Memory B cell (primary cell): ENCODE measurements at regions not wholly inside any gene's neighbourhood (a gene's known extent, or its start where the extent isn't known, plus 50 kb on each side); places are given as distances from the start of the nearest gene placed in this dataset.

Experiments used
- ATAC-seq: fragments of 150-1000 bp; cut with Tn5 transposase; 2 replicates; pipeline ENCODE4 v1.10.0; 2021; ENCODE audit warnings: low read depth, mild to moderate bottlenecking, moderate library complexity
- DNase-seq, 2 donors: peaks; one replicate each; pipeline ENCODE4 v3.0.0; 2022; ENCODE audit warnings: low spot score in 2 of 2
- H3K27ac Mint-ChIP-seq: one replicate; pipeline ENCODE4 v1.8.0; 2022; ENCODE audit warnings: mild to moderate bottlenecking, moderate library complexity, mixed read lengths
- H3K27me3 Mint-ChIP-seq: one replicate; pipeline ENCODE4 v1.8.0; 2022; ENCODE audit warnings: mixed read lengths
- H3K36me3 Mint-ChIP-seq: one replicate; pipeline ENCODE4 v1.8.0; 2022; ENCODE audit warnings: mild to moderate bottlenecking, mixed read lengths
- H3K4me1 Mint-ChIP-seq: one replicate; pipeline ENCODE4 v1.8.0; 2022; ENCODE audit warnings: mixed read lengths
- H3K4me3 Mint-ChIP-seq: one replicate; pipeline ENCODE4 v1.8.0; 2022; ENCODE audit warnings: mild to moderate bottlenecking, moderate library complexity, mixed read lengths
- H3K9me3 Mint-ChIP-seq: one replicate; pipeline ENCODE4 v1.8.0; 2022; ENCODE audit warnings: mixed read lengths

DNA sequence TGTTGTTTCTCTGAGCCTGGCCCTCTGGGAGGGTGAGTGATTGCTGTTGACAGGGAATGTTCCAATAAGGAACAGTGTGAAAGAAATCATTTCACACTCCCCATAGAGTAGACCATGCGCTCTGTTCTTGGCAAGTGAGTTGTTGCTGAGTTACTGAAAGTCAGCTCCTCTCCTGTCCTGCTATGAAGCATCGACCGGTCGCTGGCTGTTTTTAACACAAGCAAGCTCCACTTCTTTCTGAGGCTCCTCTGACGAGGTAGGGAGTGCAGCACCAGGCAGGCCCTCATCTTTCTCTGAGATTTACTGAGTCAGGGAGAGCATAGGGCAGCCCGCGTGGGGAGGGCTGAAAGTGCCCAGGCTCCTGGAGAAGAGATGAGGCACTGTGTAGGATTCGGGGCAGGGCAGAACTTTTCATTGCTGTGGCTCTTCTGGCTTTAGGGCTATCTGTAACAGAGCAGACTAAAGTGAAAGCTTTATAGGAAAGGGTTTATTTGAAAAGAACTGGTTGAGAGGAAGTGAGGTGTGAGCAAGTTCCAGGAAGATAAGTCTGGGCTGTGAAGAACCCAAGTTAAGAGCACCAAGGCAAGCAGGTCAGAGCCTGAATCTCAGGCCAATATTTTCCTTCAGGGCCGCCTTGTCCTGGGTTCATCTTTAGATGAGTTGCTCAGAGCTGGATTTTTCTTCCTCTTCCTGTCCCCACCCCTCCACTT, 332.2 kb downstream of the CCSER2 start:
- no peak for ATAC-seq
- Mint-ChIP-seq H3K27me3 (peaks cover 7% of the 10 kb centered on the region), H3K9me3 (peaks cover 1% of the 10 kb centered on the region), H3K4me1 (no peaks in the 10 kb centered on the region), H3K4me3 (no peak overlapping the region), H3K27ac (no peak overlapping the region), H3K36me3 (no peaks in the 10 kb centered on the region)
- no peak for DNase-seq

DNA sequence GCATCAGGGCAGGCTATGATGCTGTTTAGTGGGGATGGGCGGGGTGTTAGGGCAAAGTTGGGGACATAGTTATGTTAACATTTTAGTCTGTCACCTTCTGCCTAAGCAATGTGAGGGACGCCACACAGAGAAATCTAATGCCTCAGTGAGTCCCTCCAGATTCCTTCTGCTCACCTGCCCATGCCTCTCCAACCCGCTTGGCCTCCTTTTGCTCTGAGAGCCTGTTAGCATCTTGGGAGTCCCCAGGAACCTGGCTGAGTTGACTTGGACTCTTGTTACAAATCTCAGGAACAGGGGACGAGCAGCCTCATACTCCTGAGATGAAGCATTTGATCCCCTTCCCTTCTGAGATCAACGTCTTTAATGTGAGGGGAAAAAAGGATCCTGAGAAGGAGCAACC, 336.8 kb downstream of the CCSER2 start:
- DNase-seq (no peak), ATAC-seq (no peak)
- peaks cover under 1% of the 10 kb centered on the region for H3K27me3 Mint-ChIP-seq
- H3K36me3 Mint-ChIP-seq: no peaks in the 10 kb centered on the region
- H3K27ac Mint-ChIP-seq: no peak overlapping the region
- H3K4me3 Mint-ChIP-seq: no peak overlapping the region
- H3K9me3 Mint-ChIP-seq: no peaks in the 10 kb centered on the region
- H3K4me1 Mint-ChIP-seq: no peaks in the 10 kb centered on the region

DNA sequence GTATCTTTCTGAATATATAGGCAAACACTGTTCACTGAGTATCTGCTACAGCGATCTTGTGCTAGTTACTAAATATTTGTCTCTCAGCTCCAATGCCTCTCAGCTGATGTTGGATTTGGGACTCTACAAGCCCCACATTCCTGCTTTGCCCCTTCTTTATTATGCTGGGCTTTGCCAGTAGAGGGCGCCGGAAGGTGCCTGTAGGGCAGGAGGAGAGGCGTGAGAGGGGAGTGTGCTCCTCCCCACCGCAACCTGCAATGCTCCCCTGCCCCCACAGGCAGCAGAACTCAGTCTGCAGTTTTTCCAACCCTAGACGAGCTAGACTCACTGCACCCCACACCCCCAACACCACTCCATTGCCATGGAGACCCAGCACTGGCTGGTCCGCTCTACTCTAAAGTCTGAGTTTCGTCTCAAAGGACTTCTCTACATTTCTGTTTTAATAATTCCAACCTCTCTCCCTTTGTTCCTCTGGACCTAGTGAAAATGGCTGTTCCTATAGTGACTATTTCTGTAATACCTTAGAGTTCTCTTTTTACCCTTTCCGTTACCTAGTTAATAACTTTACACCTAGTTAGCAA, 337.6 kb downstream of the CCSER2 start:
- H3K4me3 Mint-ChIP-seq: no peak overlapping the region
- no peaks in the 10 kb centered on the region for H3K27me3 Mint-ChIP-seq
- no peaks in the 10 kb centered on the region for H3K4me1 Mint-ChIP-seq
- no peaks in the 10 kb centered on the region for H3K36me3 Mint-ChIP-seq
- no peak overlapping the region for H3K27ac Mint-ChIP-seq
- ATAC-seq: no peak
- DNase-seq: no peak
- H3K9me3 Mint-ChIP-seq: no peaks in the 10 kb centered on the region

DNA sequence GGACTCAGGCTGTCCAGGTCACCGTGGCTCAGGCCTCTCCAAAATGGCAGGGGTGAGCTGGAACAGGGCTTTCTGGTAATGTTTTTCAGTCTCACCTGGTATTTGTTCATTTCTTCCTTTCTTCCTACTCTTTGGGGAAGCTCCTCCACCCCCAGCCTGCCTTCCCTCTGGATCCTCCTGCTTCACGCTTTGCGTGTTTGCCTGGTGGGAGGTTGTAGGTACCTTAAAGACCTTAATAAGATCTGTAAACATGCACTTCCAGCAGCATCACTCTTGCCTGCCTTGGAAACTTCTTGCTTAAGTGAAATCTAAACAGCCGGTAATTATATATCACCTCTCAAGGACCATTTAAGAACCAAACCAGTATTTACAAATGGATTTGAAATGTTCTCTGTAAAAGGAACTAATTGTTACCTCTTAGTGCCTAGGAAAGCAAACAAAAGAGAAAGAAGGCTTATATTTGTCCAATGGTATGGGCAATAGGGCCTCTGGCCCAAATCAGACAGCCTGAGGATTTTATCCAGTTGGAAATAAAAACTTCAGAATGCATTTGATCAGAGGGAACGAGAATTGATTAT, 339.9 kb downstream of the CCSER2 start:
- ATAC-seq (no peak), DNase-seq (no peak)
- Mint-ChIP-seq H3K27me3 (no peaks in the 10 kb centered on the region), H3K27ac (no peak overlapping the region), H3K4me1 (peaks cover 2% of the 10 kb centered on the region), H3K36me3 (no peaks in the 10 kb centered on the region), H3K9me3 (no peaks in the 10 kb centered on the region), H3K4me3 (no peak overlapping the region)

DNA sequence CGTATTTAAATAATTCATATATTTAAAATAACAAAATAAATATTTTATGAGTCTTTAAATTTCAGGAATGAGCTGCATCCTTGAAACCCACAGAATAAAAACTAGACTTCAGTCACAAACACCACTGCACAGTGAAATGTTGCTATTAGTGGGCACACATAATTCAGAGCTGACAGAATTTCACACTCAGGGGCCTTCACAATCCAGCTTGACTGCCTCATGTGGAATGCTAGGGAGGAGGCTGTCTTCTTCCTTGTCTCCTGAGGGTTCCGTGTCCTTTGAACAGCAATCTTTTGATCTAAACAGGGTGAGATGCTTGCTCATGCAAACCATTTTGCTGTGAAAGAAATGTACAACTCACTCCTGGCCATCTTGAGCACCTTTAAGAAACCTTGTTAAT, 346.7 kb downstream of the CCSER2 start:
- no peaks in the 10 kb centered on the region for H3K36me3 Mint-ChIP-seq
- no peak overlapping the region for H3K4me3 Mint-ChIP-seq
- no peak overlapping the region for H3K27ac Mint-ChIP-seq
- H3K4me1 Mint-ChIP-seq: peaks cover 2% of the 10 kb centered on the region
- no peak for DNase-seq
- peaks cover 1% of the 10 kb centered on the region for H3K27me3 Mint-ChIP-seq
- no peaks in the 10 kb centered on the region for H3K9me3 Mint-ChIP-seq
- ATAC-seq: no peak

DNA sequence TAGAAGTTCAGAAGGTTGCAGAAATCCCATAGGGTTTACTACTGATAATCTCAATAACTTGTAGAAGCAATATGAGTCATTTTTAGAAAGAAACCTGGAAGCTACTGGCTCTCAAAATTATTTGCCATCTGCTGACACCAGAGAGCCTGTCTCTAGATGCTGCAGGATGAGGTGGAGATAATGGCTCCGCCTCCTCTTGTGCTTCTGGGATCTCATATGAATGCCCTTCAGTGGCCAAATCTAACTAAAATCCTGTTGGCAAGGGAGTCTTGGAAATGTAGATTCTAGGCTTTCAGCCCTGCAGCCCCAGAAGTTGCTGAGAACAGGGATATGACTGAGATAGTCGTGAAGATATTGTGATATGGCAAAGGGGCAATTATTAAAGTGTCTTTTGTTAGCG, 348.1 kb downstream of the CCSER2 start:
- H3K36me3 Mint-ChIP-seq: no peaks in the 10 kb centered on the region
- no peak for DNase-seq
- no peak for ATAC-seq
- peaks cover 2% of the 10 kb centered on the region for H3K4me1 Mint-ChIP-seq
- no peak overlapping the region for H3K4me3 Mint-ChIP-seq
- H3K9me3 Mint-ChIP-seq: no peaks in the 10 kb centered on the region
- no peak overlapping the region for H3K27ac Mint-ChIP-seq
- peaks cover 1% of the 10 kb centered on the region for H3K27me3 Mint-ChIP-seq

DNA sequence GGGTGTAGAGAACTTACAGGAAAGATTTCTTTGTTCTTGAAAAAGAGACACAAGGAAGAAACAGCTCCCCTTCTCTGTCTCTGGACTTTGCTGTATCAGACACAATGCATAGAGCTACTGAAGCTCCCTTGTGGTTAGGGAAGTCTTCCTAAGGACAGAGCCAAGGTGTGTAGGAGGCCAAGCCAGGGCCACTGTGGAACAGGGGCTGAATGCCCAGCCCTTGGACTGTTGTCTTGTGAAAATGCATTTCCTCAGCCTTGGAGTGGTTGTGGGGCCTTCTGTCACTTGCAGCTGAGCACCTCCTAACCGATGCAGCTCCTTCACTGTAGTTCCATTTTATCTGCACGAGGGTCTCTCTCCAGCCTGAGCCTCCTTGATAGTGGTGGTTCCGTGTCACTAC, 353.4 kb downstream of the CCSER2 start:
- Mint-ChIP-seq H3K9me3 (no peaks in the 10 kb centered on the region), H3K27ac (no peak overlapping the region), H3K4me3 (no peak overlapping the region), H3K4me1 (no peaks in the 10 kb centered on the region), H3K27me3 (peaks cover 3% of the 10 kb centered on the region), H3K36me3 (no peaks in the 10 kb centered on the region)
- ATAC-seq (no peak), DNase-seq (no peak)

DNA sequence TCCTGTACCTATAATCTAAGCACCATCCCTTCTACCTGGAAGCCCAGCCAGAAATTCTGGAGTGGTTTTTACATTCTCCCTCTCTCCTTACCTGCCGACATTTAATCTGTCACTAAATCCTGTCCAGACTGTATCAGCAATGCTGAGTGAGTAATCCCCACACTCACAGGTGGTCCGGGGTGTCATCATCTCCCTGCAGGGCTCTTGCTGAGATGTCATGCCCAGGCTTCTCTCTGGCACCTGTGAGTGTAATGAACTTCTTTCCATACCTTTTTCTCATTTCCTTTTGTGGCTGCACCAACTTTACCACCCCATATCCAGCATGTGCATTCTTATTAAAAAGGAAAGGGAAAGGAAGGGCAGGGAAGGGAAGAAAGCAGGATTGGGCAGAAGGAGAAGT, 355.2 kb downstream of the CCSER2 start:
- H3K9me3 Mint-ChIP-seq: no peaks in the 10 kb centered on the region
- H3K36me3 Mint-ChIP-seq: no peaks in the 10 kb centered on the region
- ATAC-seq: no peak
- no peaks in the 10 kb centered on the region for H3K4me1 Mint-ChIP-seq
- no peak for DNase-seq
- H3K27me3 Mint-ChIP-seq: peaks cover 3% of the 10 kb centered on the region
- no peak overlapping the region for H3K27ac Mint-ChIP-seq
- no peak overlapping the region for H3K4me3 Mint-ChIP-seq

DNA sequence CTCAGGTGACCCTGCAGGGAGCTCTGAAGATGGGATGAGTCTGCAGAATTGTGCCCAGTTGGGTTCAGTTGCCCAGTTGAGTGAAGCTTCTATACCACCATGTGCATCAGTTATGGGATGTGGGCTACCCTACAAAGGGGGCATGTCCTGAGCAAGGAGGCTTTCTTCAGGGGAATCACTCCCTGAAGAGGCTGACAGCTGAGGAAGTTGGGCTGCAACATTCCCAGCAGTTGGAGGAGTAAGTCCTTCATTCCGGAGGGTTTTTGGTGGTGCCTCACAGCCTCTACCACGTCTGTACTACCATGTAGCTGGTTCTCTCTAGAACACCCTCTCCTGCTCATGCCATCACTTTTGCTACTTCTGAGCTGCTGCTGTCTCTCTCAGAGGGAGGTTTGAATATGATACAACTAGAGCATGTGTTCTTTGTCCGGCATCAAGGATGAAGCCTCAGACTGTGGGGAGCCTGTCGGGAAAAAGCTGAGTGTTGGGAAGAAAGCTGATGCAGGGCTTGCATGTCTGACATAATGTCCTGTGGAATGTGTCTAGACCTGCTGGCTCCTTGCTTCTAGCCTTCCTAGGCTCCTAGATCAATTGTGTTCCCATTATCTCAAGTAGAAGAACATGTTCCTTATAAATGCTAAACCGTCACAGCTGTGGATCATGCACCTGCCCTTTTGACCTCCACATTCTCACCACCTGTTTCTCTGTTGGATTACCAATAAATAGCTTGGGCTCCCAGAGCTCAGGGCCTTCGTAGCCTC, 355.8 kb downstream of the CCSER2 start:
- Mint-ChIP-seq H3K4me3 (no peak overlapping the region), H3K36me3 (no peaks in the 10 kb centered on the region), H3K9me3 (no peaks in the 10 kb centered on the region), H3K4me1 (no peaks in the 10 kb centered on the region), H3K27ac (no peak overlapping the region), H3K27me3 (peaks cover 3% of the 10 kb centered on the region)
- ATAC-seq (no peak), DNase-seq (no peak)

DNA sequence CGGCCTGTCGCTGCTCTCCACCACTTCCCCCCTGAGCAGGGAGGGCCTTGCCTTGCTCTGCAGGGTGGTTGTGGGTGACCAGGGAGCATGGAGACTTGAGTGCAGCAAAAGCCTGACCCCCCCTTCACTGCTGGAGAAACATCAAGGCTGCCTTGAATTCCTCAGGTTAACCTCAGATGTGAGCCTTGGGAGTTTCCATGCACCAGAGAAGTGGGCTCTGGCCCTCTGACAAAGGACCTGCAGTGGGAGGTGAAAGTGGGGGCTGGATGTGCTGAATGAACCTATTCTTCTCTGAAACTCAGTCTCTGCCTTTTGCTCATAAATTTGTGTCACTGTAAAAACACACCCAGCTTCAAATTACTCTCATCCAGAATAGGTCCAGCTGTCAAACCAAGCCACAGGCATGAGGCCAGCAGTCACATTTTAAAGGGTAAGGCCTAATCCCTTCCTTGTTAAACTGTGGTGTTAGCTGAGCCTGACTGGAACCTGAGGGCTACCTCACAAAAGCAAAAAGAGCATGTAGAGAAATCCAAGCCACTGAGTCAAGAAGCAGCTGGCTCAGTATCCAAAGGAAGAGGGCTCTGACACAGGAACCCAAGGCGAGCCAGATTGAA, 356.8 kb downstream of the CCSER2 start:
- no peak for DNase-seq
- Mint-ChIP-seq H3K36me3 (no peaks in the 10 kb centered on the region), H3K27ac (no peak overlapping the region), H3K4me3 (no peak overlapping the region), H3K27me3 (peaks cover 2% of the 10 kb centered on the region), H3K4me1 (no peaks in the 10 kb centered on the region), H3K9me3 (no peaks in the 10 kb centered on the region)
- ATAC-seq: no peak

DNA sequence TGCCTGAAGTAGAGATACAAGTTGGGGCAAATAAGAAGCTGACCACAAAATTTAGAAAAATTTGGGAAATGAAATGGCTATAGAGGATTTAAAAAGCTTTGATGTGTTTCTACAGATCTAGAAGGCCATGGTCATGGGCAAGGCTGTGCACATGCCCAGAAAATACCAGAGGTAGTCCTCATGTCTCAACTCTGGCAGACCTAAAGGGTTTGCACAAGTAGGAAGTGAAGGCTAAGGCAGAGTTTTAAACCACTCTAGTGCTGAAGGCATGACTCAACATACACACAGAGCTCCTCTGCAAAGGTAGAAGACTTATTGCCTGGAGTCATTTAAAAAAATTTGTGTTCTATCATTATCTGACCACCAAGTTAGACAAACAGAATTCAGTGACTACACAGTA, 364.6 kb downstream of the CCSER2 start:
- no peak for DNase-seq
- no peak overlapping the region for H3K27ac Mint-ChIP-seq
- no peak overlapping the region for H3K4me3 Mint-ChIP-seq
- no peaks in the 10 kb centered on the region for H3K27me3 Mint-ChIP-seq
- H3K36me3 Mint-ChIP-seq: no peaks in the 10 kb centered on the region
- H3K4me1 Mint-ChIP-seq: no peaks in the 10 kb centered on the region
- no peak for ATAC-seq
- H3K9me3 Mint-ChIP-seq: peaks cover 5% of the 10 kb centered on the region

DNA sequence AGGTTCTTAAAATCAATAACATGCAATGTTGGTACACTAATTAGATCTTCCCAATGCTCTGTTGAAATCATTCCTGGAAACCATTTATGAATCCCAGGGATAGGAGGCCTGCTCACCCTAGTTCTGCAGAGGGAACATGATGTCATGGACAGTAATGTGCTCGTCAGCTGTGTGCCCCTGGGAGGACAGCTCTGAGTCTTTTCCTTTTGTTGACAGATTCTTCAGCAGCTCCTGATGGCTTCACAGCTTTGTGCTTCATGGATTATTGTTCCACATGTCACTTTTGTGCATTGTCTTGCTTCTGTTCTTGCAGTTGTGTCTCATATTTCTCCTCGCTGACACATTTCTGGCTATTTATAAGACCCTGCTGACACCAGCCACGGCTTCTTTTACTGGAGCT, 367.5 kb downstream of the CCSER2 start:
- no peaks in the 10 kb centered on the region for H3K4me1 Mint-ChIP-seq
- ATAC-seq (no peak), DNase-seq (no peak)
- H3K9me3 Mint-ChIP-seq: peaks cover 5% of the 10 kb centered on the region
- H3K27ac Mint-ChIP-seq: no peak overlapping the region
- H3K27me3 Mint-ChIP-seq: peaks cover 2% of the 10 kb centered on the region
- no peaks in the 10 kb centered on the region for H3K36me3 Mint-ChIP-seq
- no peak overlapping the region for H3K4me3 Mint-ChIP-seq

DNA sequence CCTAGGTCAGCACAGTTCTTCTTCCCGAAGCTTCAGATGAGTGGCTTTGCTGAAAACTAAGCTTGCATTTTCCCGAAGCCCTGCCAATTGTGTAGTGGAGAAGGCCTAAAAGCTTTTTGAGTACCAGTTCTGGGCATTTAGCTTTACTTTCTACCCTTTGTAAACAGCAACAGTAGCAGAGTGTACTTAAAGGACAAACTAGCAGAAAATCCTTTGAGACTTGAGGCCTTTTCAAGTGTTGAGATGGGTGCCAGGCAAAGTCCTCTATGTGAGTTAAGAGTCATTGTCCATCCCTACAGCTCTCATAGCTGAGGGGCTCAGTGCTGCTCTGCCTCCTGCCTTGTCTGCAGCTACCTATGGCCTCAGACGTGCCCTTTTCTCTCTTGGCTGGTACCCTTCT, 368.2 kb downstream of the CCSER2 start:
- no peak for DNase-seq
- H3K4me1 Mint-ChIP-seq: no peaks in the 10 kb centered on the region

DNA sequence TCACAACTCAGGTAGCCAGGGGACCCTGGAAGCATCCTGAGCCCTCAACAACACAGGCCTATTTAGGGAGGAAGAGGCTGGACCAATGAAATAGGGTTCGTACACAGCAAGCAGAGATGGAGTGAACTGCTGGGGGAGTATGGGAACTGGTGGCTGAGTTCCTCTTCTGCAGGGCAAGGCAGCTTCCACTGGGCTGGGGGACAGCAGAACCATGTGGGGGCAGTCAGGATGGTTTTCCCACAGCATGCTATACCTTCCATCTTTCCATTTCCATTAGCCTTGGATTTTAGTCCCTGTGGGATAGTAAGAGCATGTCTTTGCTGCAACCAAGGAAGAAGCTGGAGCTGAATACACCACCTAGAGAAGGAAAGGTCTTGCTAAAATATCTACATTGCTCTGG, 370.6 kb downstream of the CCSER2 start:
- H3K27ac Mint-ChIP-seq: no peak overlapping the region
- H3K4me1 Mint-ChIP-seq: no peaks in the 10 kb centered on the region
- H3K27me3 Mint-ChIP-seq: peaks cover 2% of the 10 kb centered on the region
- no peaks in the 10 kb centered on the region for H3K9me3 Mint-ChIP-seq
- no peak for DNase-seq
- no peaks in the 10 kb centered on the region for H3K36me3 Mint-ChIP-seq
- H3K4me3 Mint-ChIP-seq: no peak overlapping the region
- no peak for ATAC-seq

More for the DNA sequence above, 368.2 kb downstream of the CCSER2 start:
- Mint-ChIP-seq H3K27me3 (peaks cover 2% of the 10 kb centered on the region), H3K9me3 (peaks cover 5% of the 10 kb centered on the region), H3K36me3 (no peaks in the 10 kb centered on the region), H3K4me3 (no peak overlapping the region), H3K27ac (no peak overlapping the region)
- no peak for ATAC-seq
